Glutamatergic neuron (in vitro differentiated cells): ENCODE measurements at regions not wholly inside any gene's neighbourhood (a gene's known extent, or its start where the extent isn't known, plus 50 kb on each side); places are given as distances from the start of the nearest gene placed in this dataset.

Experiments used
- DNase-seq: peaks from one replicate; pipeline ENCODE4 v3.0.0; 2022
- H3K27ac Mint-ChIP-seq: one replicate; pipeline ENCODE4 v1.8.0; 2020; ENCODE audit warnings: mild to moderate bottlenecking, mixed read lengths, inconsistent platforms; ENCODE audit not compliant: unreplicated experiment
- H3K27me3 Mint-ChIP-seq: one replicate; pipeline ENCODE4 v1.8.0; 2020; ENCODE audit warnings: mild to moderate bottlenecking, moderate library complexity, mixed read lengths, inconsistent platforms; ENCODE audit not compliant: unreplicated experiment
- H3K36me3 Mint-ChIP-seq: one replicate; pipeline ENCODE4 v1.8.0; 2020; ENCODE audit warnings: mild to moderate bottlenecking, mixed read lengths, inconsistent platforms; ENCODE audit not compliant: unreplicated experiment
- H3K4me1 Mint-ChIP-seq: one replicate; pipeline ENCODE4 v1.8.0; 2020; ENCODE audit warnings: mild to moderate bottlenecking, low read depth, mixed read lengths, inconsistent platforms; ENCODE audit not compliant: unreplicated experiment
- H3K4me3 Mint-ChIP-seq: one replicate; pipeline ENCODE4 v1.8.0; 2020; ENCODE audit warnings: mild to moderate bottlenecking, mixed read lengths, inconsistent platforms; ENCODE audit not compliant: unreplicated experiment
- H3K9me3 Mint-ChIP-seq: one replicate; pipeline ENCODE4 v1.8.0; 2020; ENCODE audit warnings: mild to moderate bottlenecking, moderate library complexity, mixed read lengths, inconsistent platforms; ENCODE audit not compliant: unreplicated experiment
- CTCF ChIP-seq: fragments of 200-600 bp; sonication (generic); IDR thresholded peaks from one replicate; pipeline ENCODE4 v1.5.0; 2021; ENCODE audit not compliant: partially characterized antibody, unreplicated experiment

GRCh38 chr5:15245913-15246312, 254.1 kb upstream of the FBXL7 start:
- no peak for DNase-seq
- no peak overlapping the region for H3K27ac Mint-ChIP-seq
- H3K4me3 Mint-ChIP-seq: no peak overlapping the region
- no peaks in the 10 kb centered on the region for H3K4me1 Mint-ChIP-seq
- H3K9me3 Mint-ChIP-seq: peaks cover 2% of the 10 kb centered on the region
- no peaks in the 10 kb centered on the region for H3K27me3 Mint-ChIP-seq
- no peak for TF ChIP-seq CTCF
- H3K36me3 Mint-ChIP-seq: peaks cover 13% of the 10 kb centered on the region

GRCh38 chr5:15243301-15244020, 256.5 kb upstream of the FBXL7 start:
- Mint-ChIP-seq H3K4me1 (no peaks in the 10 kb centered on the region), H3K4me3 (no peak overlapping the region), H3K9me3 (peaks cover 9% of the 10 kb centered on the region), H3K36me3 (peaks cover 22% of the 10 kb centered on the region), H3K27ac (no peak overlapping the region), H3K27me3 (peaks cover 2% of the 10 kb centered on the region)
- TF ChIP-seq CTCF: no peak
- no peak for DNase-seq

- Mint-ChIP-seq H3K4me3 (no peak overlapping the region), H3K4me1 (peaks cover 5% of the 10 kb centered on the region), H3K27ac (no peak overlapping the region), H3K36me3 (peaks cover 19% of the 10 kb centered on the region), H3K9me3 (peaks cover 9% of the 10 kb centered on the region), H3K27me3 (peaks cover 5% of the 10 kb centered on the region)
- no peak for TF ChIP-seq CTCF
- DNase-seq: no peak
Observed at GRCh38 chr5:15241216-15241821, 258.7 kb upstream of the FBXL7 start.

- DNase-seq: no peak
- Mint-ChIP-seq H3K36me3 (peaks cover 9% of the 10 kb centered on the region), H3K9me3 (peaks cover 9% of the 10 kb centered on the region), H3K4me3 (no peak overlapping the region), H3K4me1 (peaks cover 5% of the 10 kb centered on the region), H3K27me3 (peaks cover 5% of the 10 kb centered on the region), H3K27ac (no peak overlapping the region)
- no peak for TF ChIP-seq CTCF
Observed at GRCh38 chr5:15238006-15238405, 262.0 kb upstream of the FBXL7 start.

GRCh38 chr5:15236911-15237508, 263.0 kb upstream of the FBXL7 start:
- H3K27ac Mint-ChIP-seq: no peak overlapping the region
- H3K4me1 Mint-ChIP-seq: peaks cover 5% of the 10 kb centered on the region
- no peak overlapping the region for H3K4me3 Mint-ChIP-seq
- no peak for DNase-seq
- H3K27me3 Mint-ChIP-seq: peaks cover 5% of the 10 kb centered on the region
- H3K36me3 Mint-ChIP-seq: peaks cover 9% of the 10 kb centered on the region
- peaks cover 8% of the 10 kb centered on the region for H3K9me3 Mint-ChIP-seq
- no peak for TF ChIP-seq CTCF
